SH-SY5Y (cell line): ENCODE measurements at regions not wholly inside any gene's neighbourhood (a gene's known extent, or its start where the extent isn't known, plus 50 kb on each side); places are given as distances from the start of the nearest gene placed in this dataset.

Experiments
- GATA2 ChIP-seq: IDR thresholded peaks from 2 replicates; pipeline ENCODE4 v1.6.1; 2011; ENCODE audit warnings: mild to moderate bottlenecking, low read depth, low read length
- GATA3 ChIP-seq: IDR thresholded peaks from 2 replicates; pipeline ENCODE4 v1.6.1; 2011; ENCODE audit warnings: low read depth, mild to moderate bottlenecking, low read length, moderate library complexity

DNA sequence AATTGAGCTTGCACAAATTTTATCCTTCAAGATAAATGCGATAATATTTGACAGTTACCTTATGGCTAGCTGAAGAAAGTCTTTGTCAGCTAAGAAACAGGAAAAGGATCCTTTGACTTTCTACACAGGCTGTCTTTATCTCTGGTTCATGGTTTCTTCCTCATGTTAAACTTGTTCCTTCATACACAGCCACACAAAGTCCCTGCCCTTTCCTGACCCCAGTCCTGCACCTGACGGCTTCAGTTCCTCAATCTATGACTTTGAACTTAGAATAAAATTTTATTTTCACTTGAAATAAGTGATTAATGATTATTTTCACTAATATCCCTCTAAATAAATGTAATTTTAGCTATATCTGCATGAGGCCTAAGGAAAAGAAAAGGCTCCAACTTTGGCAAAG is 77.8 kb upstream of the PRSS1 start:
- TF ChIP-seq GATA2 (no peak), GATA3 (no peak)
